Keratinocyte (primary cell): ENCODE measurements at regions not wholly inside any gene's neighbourhood (a gene's known extent, or its start where the extent isn't known, plus 50 kb on each side); places are given as distances from the start of the nearest gene placed in this dataset.

Experiments used
- DNase-seq: peaks from one replicate; pipeline ENCODE4 v3.0.0-alpha.2; 2011; ENCODE audit warnings: low read depth, missing footprints, low spot score
- FAIRE-seq: peaks from 2 replicates; lab custom pipeline; 2011; peaks lifted over from hg19 to GRCh38; lab: Jason Lieb, UNC
- H2AFZ ChIP-seq: 2 replicates; pipeline ENCODE4 v1.6.0; 2012; ENCODE audit warnings: low read length, control low read depth, inconsistent platforms; ENCODE audit not compliant: control insufficient read depth
- H3K27ac ChIP-seq: 2 replicates; pipeline ENCODE4 v1.5.1; 2011; ENCODE audit warnings: low read length; ENCODE audit not compliant: control insufficient read depth, insufficient read depth
- H3K27me3 ChIP-seq: 3 replicates; pipeline ENCODE4 v1.6.0; 2011; ENCODE audit warnings: low read length; ENCODE audit not compliant: control insufficient read depth, insufficient read depth; ENCODE audit errors: extremely low read depth
- H3K36me3 ChIP-seq, 2 experiments: 2 replicates in 1 of 2; 3 replicates in 1 of 2; pipeline ENCODE4 v1.5.1; 2011; ENCODE audit warnings: low read length in 2 of 2, mild to moderate bottlenecking in 1 of 2; ENCODE audit not compliant: control insufficient read depth in 2 of 2, insufficient read depth in 2 of 2; ENCODE audit errors: extremely low read depth in 1 of 2
- H3K4me1 ChIP-seq: 3 replicates; pipeline ENCODE4 v1.5.1; 2011; ENCODE audit warnings: low read length; ENCODE audit not compliant: control insufficient read depth, insufficient read depth; ENCODE audit errors: extremely low read depth
- H3K4me2 ChIP-seq: 3 replicates; pipeline ENCODE4 v1.6.0; 2011; ENCODE audit warnings: low read depth, low read length; ENCODE audit not compliant: control insufficient read depth, insufficient read depth; ENCODE audit errors: extremely low read depth
- H3K4me3 ChIP-seq, 3 experiments: fragments of 200-600 bp in 1 of 3; sonication (generic) in 1 of 3; 2 replicates in 2 of 3; 3 replicates in 1 of 3; pipeline ENCODE4 v1.5.1; 2011 to 2016; ENCODE audit warnings: low read length in 3 of 3, mild to moderate bottlenecking in 3 of 3, control low read depth in 2 of 3, inconsistent platforms in 1 of 3, low read depth in 1 of 3, mixed read lengths in 1 of 3, mixed run types in 1 of 3, moderate library complexity in 1 of 3; ENCODE audit not compliant: control insufficient read depth in 2 of 3, insufficient read depth in 2 of 3; ENCODE audit errors: extremely low read depth in 1 of 3
- H3K79me2 ChIP-seq: 2 replicates; pipeline ENCODE4 v1.6.0; 2012; ENCODE audit warnings: low read length; ENCODE audit not compliant: control insufficient read depth, insufficient read depth
- H3K9ac ChIP-seq: 3 replicates; pipeline ENCODE4 v1.6.0; 2011; ENCODE audit warnings: low read length; ENCODE audit not compliant: control insufficient read depth, insufficient read depth; ENCODE audit errors: extremely low read depth
- H3K9me1 ChIP-seq: 3 replicates; pipeline ENCODE4 v1.6.0; 2011; ENCODE audit warnings: low read length; ENCODE audit not compliant: control insufficient read depth, insufficient read depth; ENCODE audit errors: extremely low read depth
- H3K9me3 ChIP-seq: 2 replicates; pipeline ENCODE4 v1.5.1; 2012; ENCODE audit warnings: low read depth, low read length; ENCODE audit not compliant: control insufficient read depth
- H4K20me1 ChIP-seq: 3 replicates; pipeline ENCODE4 v1.6.0; 2011; ENCODE audit warnings: low read length; ENCODE audit not compliant: control insufficient read depth, insufficient read depth; ENCODE audit errors: extremely low read depth
- EZH2 ChIP-seq: IDR thresholded peaks from one replicate; pipeline ENCODE4 v1.6.1; 2012; ENCODE audit warnings: inconsistent platforms, mild to moderate bottlenecking, low read length, moderate library complexity
- dilution Hi-C: fragments of 300-500 bp; cut with MboI; formaldehyde crosslinking; loops from one replicate; pipeline ENCODE4 v1.7.0; 2020; ENCODE audit warnings: low sequenced_read_pairs; ENCODE audit not compliant: extremely low pct_ligation_motif_present
- TF ChIP-seq, protein P1 (sequence below), 3 experiments: IDR thresholded peaks in 1 of 3; conservative IDR thresholded peaks in 1 of 3; optimal IDR thresholded peaks in 1 of 3; 2 replicates in 2 of 3; 3 replicates in 1 of 3; pipeline versions ENCODE3 to v1.5.1; 2011; ENCODE audit warnings: low read length in 3 of 3, mild to moderate bottlenecking in 3 of 3, moderate library complexity in 2 of 3, control low read depth in 1 of 3, inconsistent platforms in 1 of 3; ENCODE audit not compliant: insufficient read depth in 2 of 3; ENCODE audit errors: extremely low read depth in 1 of 3

DNA sequence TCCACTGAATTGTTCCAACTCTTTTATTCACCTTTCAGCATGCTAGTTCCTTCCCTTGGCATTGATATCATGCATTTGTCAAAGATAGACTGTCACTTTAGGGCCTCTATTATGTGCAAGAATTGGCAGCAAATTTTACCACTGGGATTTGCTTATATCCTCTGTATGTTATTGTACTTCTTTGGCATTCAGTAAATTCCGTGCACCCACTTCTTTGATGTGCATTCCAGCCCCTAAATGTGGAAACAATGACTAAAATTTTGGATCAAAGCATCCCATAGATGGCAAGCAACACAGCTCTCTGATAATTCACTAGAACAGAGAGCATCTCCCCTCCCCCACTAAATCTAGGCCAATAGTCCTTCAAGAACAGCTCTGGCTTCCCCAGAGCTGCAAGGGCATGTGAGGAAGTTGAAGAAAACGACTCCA lies 399.0 kb upstream of the HNRNPA3 start:
- H3K36me3 ChIP-seq = no peaks in the 10 kb centered on the region
- FAIRE-seq = no peak
- TF ChIP-seq EZH2 = no peak
- TF ChIP-seq, protein P1, sequence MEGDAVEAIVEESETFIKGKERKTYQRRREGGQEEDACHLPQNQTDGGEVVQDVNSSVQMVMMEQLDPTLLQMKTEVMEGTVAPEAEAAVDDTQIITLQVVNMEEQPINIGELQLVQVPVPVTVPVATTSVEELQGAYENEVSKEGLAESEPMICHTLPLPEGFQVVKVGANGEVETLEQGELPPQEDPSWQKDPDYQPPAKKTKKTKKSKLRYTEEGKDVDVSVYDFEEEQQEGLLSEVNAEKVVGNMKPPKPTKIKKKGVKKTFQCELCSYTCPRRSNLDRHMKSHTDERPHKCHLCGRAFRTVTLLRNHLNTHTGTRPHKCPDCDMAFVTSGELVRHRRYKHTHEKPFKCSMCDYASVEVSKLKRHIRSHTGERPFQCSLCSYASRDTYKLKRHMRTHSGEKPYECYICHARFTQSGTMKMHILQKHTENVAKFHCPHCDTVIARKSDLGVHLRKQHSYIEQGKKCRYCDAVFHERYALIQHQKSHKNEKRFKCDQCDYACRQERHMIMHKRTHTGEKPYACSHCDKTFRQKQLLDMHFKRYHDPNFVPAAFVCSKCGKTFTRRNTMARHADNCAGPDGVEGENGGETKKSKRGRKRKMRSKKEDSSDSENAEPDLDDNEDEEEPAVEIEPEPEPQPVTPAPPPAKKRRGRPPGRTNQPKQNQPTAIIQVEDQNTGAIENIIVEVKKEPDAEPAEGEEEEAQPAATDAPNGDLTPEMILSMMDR (optimal IDR thresholded peaks at IDR 0.05 in 1 of 3, IDR thresholded peaks at IDR 0.05 in 1 of 3, conservative IDR thresholded peaks at IDR 0.05 in 1 of 3; ENCODE audit: extremely low read depth in 1 of 3, insufficient read depth in 2 of 3, low read length in 3 of 3) = no peak
- H3K27me3 ChIP-seq = no peaks in the 10 kb centered on the region
- no peaks in the 10 kb centered on the region for H3K79me2 ChIP-seq
- H3K4me2 ChIP-seq = no peak overlapping the region
- H3K4me1 ChIP-seq = no peaks in the 10 kb centered on the region
- H3K9me3 ChIP-seq = no peaks in the 10 kb centered on the region
- no peaks in the 10 kb centered on the region for H4K20me1 ChIP-seq
- H3K9me1 ChIP-seq = no peaks in the 10 kb centered on the region
- no peak overlapping the region for H3K27ac ChIP-seq
- no peak overlapping the region for H3K4me3 ChIP-seq
- no peak overlapping the region for H3K9ac ChIP-seq
- no peak for DNase-seq
- dilution Hi-C loops = no loop called here
- H2AFZ ChIP-seq = no peak overlapping the region

DNA sequence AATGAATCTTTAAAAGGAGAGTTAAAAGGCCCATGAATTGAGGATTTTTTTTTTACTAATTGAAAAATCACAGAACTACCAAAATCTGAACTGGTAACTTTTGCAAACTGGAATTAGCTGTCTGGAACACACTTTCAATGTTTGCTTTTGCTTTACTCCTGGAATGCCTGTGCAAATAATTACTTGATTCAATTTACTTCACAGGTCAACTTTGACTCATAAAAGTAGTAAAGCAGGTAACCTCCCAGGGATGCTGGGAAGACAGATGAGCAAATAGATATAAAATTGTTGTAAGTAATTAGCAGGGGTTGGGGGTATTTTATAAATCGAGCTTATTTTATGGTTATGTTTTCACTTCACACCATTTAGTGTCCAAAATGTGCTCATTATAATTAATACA lies 398.3 kb upstream of the HNRNPA3 start:
- dilution Hi-C loops = no loop called here
- Histone ChIP-seq H4K20me1 (no peaks in the 10 kb centered on the region), H3K27me3 (no peaks in the 10 kb centered on the region), H3K27ac (no peak overlapping the region), H3K4me3 (no peak overlapping the region), H3K9me1 (no peaks in the 10 kb centered on the region), H3K9ac (no peak overlapping the region), H3K79me2 (no peaks in the 10 kb centered on the region), H2AFZ (no peak overlapping the region), H3K4me2 (no peak overlapping the region), H3K9me3 (no peaks in the 10 kb centered on the region), H3K4me1 (no peaks in the 10 kb centered on the region), H3K36me3 (no peaks in the 10 kb centered on the region)
- FAIRE-seq (no peak), DNase-seq (no peak)
- TF ChIP-seq, protein P1 (optimal IDR thresholded peaks at IDR 0.05 in 1 of 3, IDR thresholded peaks at IDR 0.05 in 1 of 3, conservative IDR thresholded peaks at IDR 0.05 in 1 of 3; ENCODE audit: extremely low read depth in 1 of 3, insufficient read depth in 2 of 3, low read length in 3 of 3) = no peak
- TF ChIP-seq EZH2 = no peak
